ENCODE measurements at regions not wholly inside any gene's neighbourhood (a gene's known extent, or its start where the extent isn't known, plus 50 kb on each side); places are given as distances from the start of the nearest gene placed in this dataset.

DNA sequence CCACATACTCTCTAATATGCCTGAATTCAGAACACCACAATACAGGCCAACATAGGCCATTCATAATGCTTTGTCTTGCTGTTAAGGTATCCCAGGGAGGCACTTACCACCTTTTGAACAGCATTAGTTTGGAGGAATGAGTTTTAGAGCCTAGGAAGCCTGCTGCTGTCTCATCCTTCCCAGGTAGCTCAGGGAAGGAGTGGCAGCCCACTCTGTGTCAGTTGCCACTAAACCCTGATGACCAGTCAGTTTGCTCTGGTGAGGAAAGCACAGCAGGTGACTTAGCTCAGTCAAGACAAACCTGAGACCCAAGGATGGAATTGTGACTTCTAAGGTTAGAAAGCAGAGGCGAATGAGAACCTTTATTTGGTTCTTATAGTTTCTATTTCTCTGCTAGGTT, 337.4 kb upstream of the ATP10B start:
- TF ChIP-seq, protein P1, sequence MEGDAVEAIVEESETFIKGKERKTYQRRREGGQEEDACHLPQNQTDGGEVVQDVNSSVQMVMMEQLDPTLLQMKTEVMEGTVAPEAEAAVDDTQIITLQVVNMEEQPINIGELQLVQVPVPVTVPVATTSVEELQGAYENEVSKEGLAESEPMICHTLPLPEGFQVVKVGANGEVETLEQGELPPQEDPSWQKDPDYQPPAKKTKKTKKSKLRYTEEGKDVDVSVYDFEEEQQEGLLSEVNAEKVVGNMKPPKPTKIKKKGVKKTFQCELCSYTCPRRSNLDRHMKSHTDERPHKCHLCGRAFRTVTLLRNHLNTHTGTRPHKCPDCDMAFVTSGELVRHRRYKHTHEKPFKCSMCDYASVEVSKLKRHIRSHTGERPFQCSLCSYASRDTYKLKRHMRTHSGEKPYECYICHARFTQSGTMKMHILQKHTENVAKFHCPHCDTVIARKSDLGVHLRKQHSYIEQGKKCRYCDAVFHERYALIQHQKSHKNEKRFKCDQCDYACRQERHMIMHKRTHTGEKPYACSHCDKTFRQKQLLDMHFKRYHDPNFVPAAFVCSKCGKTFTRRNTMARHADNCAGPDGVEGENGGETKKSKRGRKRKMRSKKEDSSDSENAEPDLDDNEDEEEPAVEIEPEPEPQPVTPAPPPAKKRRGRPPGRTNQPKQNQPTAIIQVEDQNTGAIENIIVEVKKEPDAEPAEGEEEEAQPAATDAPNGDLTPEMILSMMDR (IDR thresholded peaks at IDR 0.05 in 2 of 3, conservative IDR thresholded peaks at IDR 0.05 in 1 of 3; ENCODE audit: borderline replicate concordance in 1 of 3, insufficient read depth in 1 of 3, low read depth in 2 of 3, low read length in 2 of 3): no peak
- TF ChIP-seq POLR2A (IDR thresholded peaks at IDR 0.05; ENCODE audit: borderline replicate concordance, extremely low read depth, insufficient read depth, insufficient read length) (no peak), EZH2 (IDR thresholded peaks at IDR 0.05) (no peak), POLR2AphosphoS5 (IDR thresholded peaks at IDR 0.05; ENCODE audit: low read depth, low read length) (no peak), SIN3A (IDR thresholded peaks at IDR 0.05; ENCODE audit: low read depth) (no peak), ZFX (IDR thresholded peaks at IDR 0.05) (no peak), YY1 (IDR thresholded peaks at IDR 0.05; ENCODE audit: extremely low read depth, insufficient replicate concordance, low read depth, low read length) (no peak)
- TF ChIP-seq, protein P2, sequence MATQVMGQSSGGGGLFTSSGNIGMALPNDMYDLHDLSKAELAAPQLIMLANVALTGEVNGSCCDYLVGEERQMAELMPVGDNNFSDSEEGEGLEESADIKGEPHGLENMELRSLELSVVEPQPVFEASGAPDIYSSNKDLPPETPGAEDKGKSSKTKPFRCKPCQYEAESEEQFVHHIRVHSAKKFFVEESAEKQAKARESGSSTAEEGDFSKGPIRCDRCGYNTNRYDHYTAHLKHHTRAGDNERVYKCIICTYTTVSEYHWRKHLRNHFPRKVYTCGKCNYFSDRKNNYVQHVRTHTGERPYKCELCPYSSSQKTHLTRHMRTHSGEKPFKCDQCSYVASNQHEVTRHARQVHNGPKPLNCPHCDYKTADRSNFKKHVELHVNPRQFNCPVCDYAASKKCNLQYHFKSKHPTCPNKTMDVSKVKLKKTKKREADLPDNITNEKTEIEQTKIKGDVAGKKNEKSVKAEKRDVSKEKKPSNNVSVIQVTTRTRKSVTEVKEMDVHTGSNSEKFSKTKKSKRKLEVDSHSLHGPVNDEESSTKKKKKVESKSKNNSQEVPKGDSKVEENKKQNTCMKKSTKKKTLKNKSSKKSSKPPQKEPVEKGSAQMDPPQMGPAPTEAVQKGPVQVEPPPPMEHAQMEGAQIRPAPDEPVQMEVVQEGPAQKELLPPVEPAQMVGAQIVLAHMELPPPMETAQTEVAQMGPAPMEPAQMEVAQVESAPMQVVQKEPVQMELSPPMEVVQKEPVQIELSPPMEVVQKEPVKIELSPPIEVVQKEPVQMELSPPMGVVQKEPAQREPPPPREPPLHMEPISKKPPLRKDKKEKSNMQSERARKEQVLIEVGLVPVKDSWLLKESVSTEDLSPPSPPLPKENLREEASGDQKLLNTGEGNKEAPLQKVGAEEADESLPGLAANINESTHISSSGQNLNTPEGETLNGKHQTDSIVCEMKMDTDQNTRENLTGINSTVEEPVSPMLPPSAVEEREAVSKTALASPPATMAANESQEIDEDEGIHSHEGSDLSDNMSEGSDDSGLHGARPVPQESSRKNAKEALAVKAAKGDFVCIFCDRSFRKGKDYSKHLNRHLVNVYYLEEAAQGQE (IDR thresholded peaks at IDR 0.05; ENCODE audit: low read depth): no peak

Data from HCT116 (cell line).